ENCODE measurements at regions not wholly inside any gene's neighbourhood (a gene's known extent, or its start where the extent isn't known, plus 50 kb on each side); places are given as distances from the start of the nearest gene placed in this dataset.

- no peak for DNase-seq (ENCODE audit: low read depth)
- no peak overlapping the region for H3K4me3 ChIP-seq (ENCODE audit: low read depth, low read length)
- no peak for TF ChIP-seq CTCF (IDR thresholded peaks at IDR 0.05; ENCODE audit: insufficient read depth, low read depth, low read length, missing control alignments)
Measured at GRCh38 chr13:73242515-73243015, 183.8 kb downstream of the KLF5 start.

GRCh38 chr13:73240193-73240592 lies 181.4 kb downstream of the KLF5 start:
- no peak for DNase-seq (ENCODE audit: low read depth)
- TF ChIP-seq CTCF (IDR thresholded peaks at IDR 0.05; ENCODE audit: insufficient read depth, low read depth, low read length, missing control alignments): no peak
- H3K4me3 ChIP-seq (ENCODE audit: low read depth, low read length): no peak overlapping the region

- no peak for TF ChIP-seq CTCF (IDR thresholded peaks at IDR 0.05; ENCODE audit: insufficient read depth, low read depth, low read length, missing control alignments)
- H3K4me3 ChIP-seq (ENCODE audit: low read depth, low read length): no peak overlapping the region
- no peak for DNase-seq (ENCODE audit: low read depth)
Measured at GRCh38 chr13:73235385-73235784, 176.6 kb downstream of the KLF5 start.

- DNase-seq (ENCODE audit: low read depth): no peak
- no peak overlapping the region for H3K4me3 ChIP-seq (ENCODE audit: low read depth, low read length)
- no peak for TF ChIP-seq CTCF (IDR thresholded peaks at IDR 0.05; ENCODE audit: insufficient read depth, low read depth, low read length, missing control alignments)
Measured at GRCh38 chr13:73231471-73231870, 172.7 kb downstream of the KLF5 start.

GRCh38 chr13:73230716-73231115 lies 171.9 kb downstream of the KLF5 start:
- peak; percentile 21 for DNase-seq (ENCODE audit: low read depth)
- no peak overlapping the region for H3K4me3 ChIP-seq (ENCODE audit: low read depth, low read length)
- TF ChIP-seq CTCF (IDR thresholded peaks at IDR 0.05; ENCODE audit: insufficient read depth, low read depth, low read length, missing control alignments): no peak

- H3K4me3 ChIP-seq (ENCODE audit: low read depth, low read length): no peak overlapping the region
- no peak for DNase-seq (ENCODE audit: low read depth)
- TF ChIP-seq CTCF (IDR thresholded peaks at IDR 0.05; ENCODE audit: insufficient read depth, low read depth, low read length, missing control alignments): no peak
Measured at GRCh38 chr13:73228546-73228945, 169.7 kb downstream of the KLF5 start.

GRCh38 chr13:73225990-73226389 lies 167.2 kb downstream of the KLF5 start:
- H3K4me3 ChIP-seq (ENCODE audit: low read depth, low read length): no peak overlapping the region
- DNase-seq (ENCODE audit: low read depth): no peak
- no peak for TF ChIP-seq CTCF (IDR thresholded peaks at IDR 0.05; ENCODE audit: insufficient read depth, low read depth, low read length, missing control alignments)

Measured in GM12865 (cell line).